ENCODE measurements at regions not wholly inside any gene's neighbourhood (a gene's known extent, or its start where the extent isn't known, plus 50 kb on each side); places are given as distances from the start of the nearest gene placed in this dataset.

DNA sequence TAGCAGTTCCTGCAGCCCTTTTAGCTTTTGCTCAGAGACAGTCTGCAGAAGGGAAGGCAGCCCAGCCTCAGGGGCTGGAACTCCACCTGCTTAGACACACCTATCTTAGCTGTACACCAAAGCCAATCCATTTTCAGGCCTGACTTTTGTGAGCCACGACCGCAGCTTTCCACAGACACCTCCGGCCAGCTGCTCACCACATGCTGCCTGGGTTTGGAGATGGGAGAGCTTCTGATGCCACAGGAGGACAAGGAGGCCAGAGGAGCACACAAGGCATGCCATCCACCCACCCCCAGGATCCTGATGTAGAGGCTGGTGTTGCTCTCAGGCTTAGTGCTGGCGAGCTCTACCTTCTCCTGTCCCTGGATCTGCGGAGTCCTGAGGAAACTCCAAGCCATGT lies 141.8 kb upstream of the NALF2 start:
- DNase-seq, result no peak

DNA sequence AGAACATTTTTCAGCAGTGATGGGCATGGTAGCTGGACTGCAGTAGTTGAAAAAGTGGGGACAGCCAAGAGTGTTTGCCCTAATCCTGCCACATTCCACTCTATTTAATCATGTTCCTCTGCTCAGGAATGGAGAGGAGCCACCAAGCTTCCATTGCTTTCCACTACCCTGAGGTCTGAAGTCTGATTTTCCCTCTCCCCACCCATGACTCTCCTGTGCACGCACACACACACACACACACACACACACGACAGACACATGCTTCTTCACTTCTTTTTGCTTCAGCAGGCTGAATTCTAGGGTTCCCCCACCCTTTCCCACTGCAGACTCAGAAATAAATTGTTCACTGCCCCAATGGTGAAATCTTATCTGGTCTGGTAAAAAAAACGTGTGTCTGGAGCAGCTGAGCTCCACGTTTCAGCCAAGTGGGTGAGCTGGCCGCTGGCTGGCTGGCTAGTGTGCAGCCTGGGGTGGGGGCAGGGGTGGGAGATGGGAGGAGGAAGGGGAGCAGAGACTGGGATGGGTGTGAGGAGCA lies 142.7 kb upstream of the NALF2 start:
- no peak for DNase-seq

GRCh38 chrX:69357317-69357716 lies 146.8 kb upstream of the NALF2 start:
- DNase-seq, result no peak

DNA sequence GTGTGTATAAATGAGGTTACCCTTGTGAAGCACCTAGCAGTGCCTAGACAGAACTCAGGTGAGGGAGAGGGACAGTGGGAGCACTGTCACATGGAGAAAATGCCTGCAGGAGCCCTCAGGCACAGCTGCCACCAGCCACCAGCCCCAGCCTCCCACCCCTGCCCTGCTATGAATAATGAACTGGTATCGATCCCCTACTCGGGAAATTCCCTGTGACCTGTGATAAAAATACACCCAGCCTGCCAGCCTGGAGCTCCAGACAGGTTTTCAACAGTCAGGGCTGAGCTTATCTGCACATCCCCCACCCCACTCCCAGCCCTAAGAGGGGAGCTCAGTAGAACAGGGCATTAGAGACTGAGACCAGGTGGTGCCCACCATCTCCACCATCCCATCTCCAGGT lies 159.6 kb upstream of the PJA1 start:
- DNase-seq, result no peak

- DNase-seq, result no peak
Measured at GRCh38 chrX:69323786-69324720, 158.8 kb upstream of the PJA1 start.

- DNase-seq, result no peak
Measured at GRCh38 chrX:69321789-69322188, 156.5 kb upstream of the PJA1 start.

GRCh38 chrX:69321006-69321655 lies 155.9 kb upstream of the PJA1 start:
- no peak for DNase-seq

GRCh38 chrX:69320116-69320515 lies 154.9 kb upstream of the PJA1 start:
- DNase-seq, result no peak

DNA sequence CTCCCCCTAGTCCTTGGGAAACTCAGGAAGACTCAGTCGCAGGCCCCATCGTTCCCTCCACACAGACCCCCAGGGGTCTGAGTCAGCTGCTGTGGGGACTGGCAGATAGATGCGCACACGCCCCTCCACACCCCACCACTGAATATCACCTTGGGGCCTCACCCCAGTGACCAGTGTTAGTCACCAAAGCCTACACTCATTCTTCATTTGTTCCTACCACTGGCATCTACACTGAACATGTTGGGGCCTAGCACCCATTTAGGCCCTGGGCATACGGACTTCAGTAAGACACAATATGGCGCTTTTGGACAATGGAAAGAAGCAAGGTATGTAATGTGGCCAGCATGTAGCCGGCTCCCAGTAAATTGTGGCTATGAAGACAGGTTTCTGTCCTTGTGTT lies 154.1 kb upstream of the PJA1 start:
- DNase-seq, result no peak

GRCh38 chrX:69318651-69319340 lies 153.5 kb upstream of the PJA1 start:
- DNase-seq, result no peak

DNA sequence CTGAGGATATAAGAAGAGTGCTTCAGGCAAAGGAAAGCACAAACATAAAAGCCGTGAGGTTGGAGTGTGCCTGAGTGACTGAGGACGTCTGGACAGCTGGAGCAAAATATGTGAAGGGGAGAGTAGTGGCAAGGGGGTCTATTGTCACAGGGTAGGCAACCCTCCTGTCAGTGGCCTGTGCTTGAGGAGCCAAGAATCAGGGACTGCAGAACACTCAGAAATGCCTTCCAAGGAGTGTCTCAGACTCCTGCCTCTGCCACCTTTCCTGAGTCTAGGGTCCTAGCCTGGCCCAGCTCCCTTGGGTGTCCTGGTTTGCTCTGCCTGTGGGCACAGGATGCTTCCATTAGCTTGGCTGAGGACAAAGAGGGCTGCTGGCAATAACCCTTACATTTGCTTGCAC lies 152.5 kb upstream of the PJA1 start:
- DNase-seq, result no peak

- DNase-seq, result no peak
Measured at GRCh38 chrX:69314436-69315348, 149.4 kb upstream of the PJA1 start.

- DNase-seq, result no peak
Measured at GRCh38 chrX:69313617-69314290, 148.5 kb upstream of the PJA1 start.

DNA sequence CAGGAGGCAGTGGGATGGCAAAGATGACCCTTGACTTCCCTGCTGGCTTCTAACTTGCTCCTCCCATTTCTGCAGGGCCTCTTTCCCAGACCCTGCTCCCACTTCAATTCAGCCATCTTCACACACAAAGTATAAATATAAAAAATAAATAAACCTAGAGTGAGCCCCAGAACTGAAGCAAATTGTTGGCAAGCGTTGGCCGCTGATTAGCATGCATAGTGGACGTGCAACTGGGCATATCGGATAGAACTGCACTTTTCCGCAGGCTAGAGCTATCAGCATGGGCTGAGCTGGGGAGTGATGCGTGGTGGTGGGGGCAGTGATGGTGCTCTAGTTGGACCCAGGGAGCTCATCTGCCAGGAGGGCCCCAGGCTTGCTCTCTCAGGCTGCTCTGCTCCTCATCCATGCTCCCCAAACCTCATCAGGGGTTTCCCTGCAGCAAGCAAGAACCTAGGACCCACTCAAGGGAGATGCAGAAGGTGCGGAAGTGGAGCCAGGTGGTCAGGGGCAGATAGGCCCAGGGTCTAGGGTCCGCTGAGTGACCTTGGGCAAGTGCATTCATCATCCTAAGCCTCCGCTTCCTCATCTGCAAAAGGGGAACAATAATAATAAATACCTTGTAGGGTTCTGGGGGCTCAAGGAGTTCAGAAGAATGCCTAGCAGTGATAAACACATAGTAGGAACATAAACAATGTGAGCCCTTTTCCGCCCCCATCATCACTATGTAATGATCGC lies 146.8 kb upstream of the PJA1 start:
- DNase-seq, result no peak

- DNase-seq, result no peak
Measured at GRCh38 chrX:69309074-69309792, 144.0 kb upstream of the PJA1 start.

GRCh38 chrX:69307756-69308155 lies 142.5 kb upstream of the PJA1 start:
- no peak for DNase-seq

- no peak for DNase-seq
Measured at GRCh38 chrX:69307029-69307428, 141.8 kb upstream of the PJA1 start.

GRCh38 chrX:69306063-69306404 lies 140.8 kb upstream of the PJA1 start:
- no peak for DNase-seq

- no peak for DNase-seq
Measured at GRCh38 chrX:69305333-69306062, 140.2 kb upstream of the PJA1 start.

GRCh38 chrX:69303231-69303630 lies 138.0 kb upstream of the PJA1 start:
- DNase-seq, result no peak
